TTC549 (cell line): ENCODE measurements at regions not wholly inside any gene's neighbourhood (a gene's known extent, or its start where the extent isn't known, plus 50 kb on each side); places are given as distances from the start of the nearest gene placed in this dataset.
"Not testable (repeated sequence)": the region's sequence is repeated elsewhere in the genome, so short reads cannot be mapped to it uniquely, and the experiment has no call there.

ENCODE experiments used
- FAIRE-seq: peaks from 2 replicates; lab custom pipeline; 2012; peaks lifted over from hg19 to GRCh38; lab: Jason Lieb, UNC

- FAIRE-seq, result no peak
These were observed 363.3 kb downstream of the TYW1 start for GRCh38 chr7:67359900-67360299.

GRCh38 chr7:67361150-67361549, 364.5 kb downstream of the TYW1 start:
- FAIRE-seq, result no peak

- no peak for FAIRE-seq
These were observed 367.9 kb downstream of the TYW1 start for GRCh38 chr7:67364441-67365017.

GRCh38 chr7:67371429-67372305, 375.0 kb downstream of the TYW1 start:
- no peak for FAIRE-seq

- FAIRE-seq, result not testable (repeated sequence)
These were observed 376.8 kb downstream of the TYW1 start for GRCh38 chr7:67373389-67373788.

- no peak for FAIRE-seq
These were observed 378.8 kb downstream of the TYW1 start for GRCh38 chr7:67375427-67375826.

- FAIRE-seq, result no peak
These were observed 381.6 kb downstream of the TYW1 start for GRCh38 chr7:67377939-67378862.

GRCh38 chr7:67380326-67380725, 383.7 kb downstream of the TYW1 start:
- no peak for FAIRE-seq

GRCh38 chr7:67380858-67381257, 384.2 kb downstream of the TYW1 start:
- FAIRE-seq, result no peak

GRCh38 chr7:67387851-67388250, 391.2 kb downstream of the TYW1 start:
- no peak for FAIRE-seq

- FAIRE-seq, result no peak
These were observed 394.5 kb downstream of the TYW1 start for GRCh38 chr7:67391168-67391567.

GRCh38 chr7:67392596-67393438, 396.2 kb downstream of the TYW1 start:
- no peak for FAIRE-seq

GRCh38 chr7:67393903-67394302, 397.3 kb downstream of the TYW1 start:
- FAIRE-seq, result no peak

- no peak for FAIRE-seq
These were observed 402.3 kb downstream of the TYW1 start for GRCh38 chr7:67398916-67399315.

- no peak for FAIRE-seq
These were observed 404.9 kb downstream of the TYW1 start for GRCh38 chr7:67401492-67401891.

GRCh38 chr7:67402280-67402679, 405.6 kb downstream of the TYW1 start:
- no peak for FAIRE-seq

GRCh38 chr7:67406976-67407375, 410.3 kb downstream of the TYW1 start:
- no peak for FAIRE-seq

GRCh38 chr7:67407392-67408071, 410.9 kb downstream of the TYW1 start:
- no peak for FAIRE-seq

- no peak for FAIRE-seq
These were observed 411.5 kb downstream of the TYW1 start for GRCh38 chr7:67408109-67408508.

- no peak for FAIRE-seq
These were observed 417.0 kb downstream of the TYW1 start for GRCh38 chr7:67413670-67414069.

- FAIRE-seq, result no peak
These were observed 418.2 kb downstream of the TYW1 start for GRCh38 chr7:67414858-67415257.
